Spleen (tissue), 11 donors: ENCODE measurements at regions not wholly inside any gene's neighbourhood (a gene's known extent, or its start where the extent isn't known, plus 50 kb on each side); places are given as distances from the start of the nearest gene placed in this dataset.
"Not testable (repeated sequence)": the region's sequence is repeated elsewhere in the genome, so short reads cannot be mapped to it uniquely, and the experiment has no call there.

Experiments
- DNase-seq: peaks from one replicate; pipeline ENCODE4 v3.0.0-alpha.2; 2020
- H3K27ac ChIP-seq, 8 donors: fragments of 200-600 bp; sonication (generic) in 7 of 8; 1 replicate in 4 of 8; 2 replicates in 4 of 8; pipeline versions ENCODE4 v1.5.0 to v1.8.0; 2016 to 2021; ENCODE audit warnings: inconsistent platforms in 4 of 8, mild to moderate bottlenecking in 4 of 8, moderate library complexity in 1 of 8
- H3K27me3 ChIP-seq, 7 donors: fragments of 200-600 bp; sonication (generic) in 6 of 7; replicated peaks in 1 of 7; 1 replicate in 4 of 7; 2 replicates in 3 of 7; pipeline versions ENCODE4 v1.5.0 to v1.8.0; 2016 to 2021; ENCODE audit warnings: inconsistent platforms in 3 of 7, mild to moderate bottlenecking in 1 of 7
- H3K36me3 ChIP-seq, 6 donors: fragments of 200-600 bp; sonication (generic) in 5 of 6; 1 replicate in 4 of 6; 2 replicates in 2 of 6; pipeline versions ENCODE4 v1.5.0 to v1.8.0; 2016 to 2021; ENCODE audit warnings: inconsistent platforms in 2 of 6
- H3K4me1 ChIP-seq, 6 donors: fragments of 200-600 bp; sonication (generic) in 5 of 6; 1 replicate in 3 of 6; 2 replicates in 3 of 6; pipeline versions ENCODE4 v1.5.0 to v1.8.0; 2016 to 2021; ENCODE audit warnings: inconsistent platforms in 3 of 6
- H3K4me3 ChIP-seq, 8 donors: fragments of 200-600 bp; sonication (generic) in 7 of 8; 1 replicate in 4 of 8; 2 replicates in 4 of 8; pipeline versions ENCODE4 v1.5.0 to v1.8.0; 2016 to 2021; ENCODE audit warnings: inconsistent platforms in 4 of 8, mild to moderate bottlenecking in 4 of 8, moderate library complexity in 2 of 8
- H3K9me3 ChIP-seq, 8 donors: fragments of 200-600 bp; sonication (generic) in 7 of 8; 1 replicate in 4 of 8; 2 replicates in 4 of 8; pipeline versions ENCODE4 v1.5.0 to v1.8.0; 2016 to 2021; ENCODE audit warnings: inconsistent platforms in 4 of 8
- POLR2A ChIP-seq, 3 donors: fragments of 450-650 bp; IDR thresholded peaks; one replicate each; pipeline ENCODE4 v1.5.1; 2017; ENCODE audit warnings: antibody characterized with exemption in 3 of 3, mild to moderate bottlenecking in 1 of 3
- POLR2AphosphoS5 ChIP-seq, 3 donors: sonication (generic); formaldehyde crosslinking; IDR thresholded peaks; one replicate each; pipeline ENCODE4 v1.5.1; 2017; ENCODE audit warnings: antibody characterized with exemption in 3 of 3
- WGBS, 5 donors: extraction: QIAGEN DNeasy Blood & Tissue Kit in 3 of 5; methylation state at CpG; one replicate each; pipeline versions ENCODE4 v1.1.5 to v1.1.7; 2013 to 2018; 5-methylcytosine and 5-hydroxymethylcytosine counted together
- intact Hi-C: fragments of 100-400 bp; cut with DNase I; formaldehyde crosslinking; loops from one replicate; pipeline ENCODE4 v1.15.0; 2023; ENCODE audit warnings: low total_unique reads
- TF ChIP-seq, protein P1 (sequence below), 11 experiments: fragments of 200-600 bp in 7 of 11; fragments of 450-650 bp in 4 of 11; sonication (generic) in 4 of 11; IDR thresholded peaks in 8 of 11; conservative IDR thresholded peaks in 3 of 11; 1 replicate in 7 of 11; 2 replicates in 4 of 11; pipeline versions ENCODE4 v1.4.0 to v1.8.0; 2016 to 2021; ENCODE audit warnings: antibody characterized with exemption in 11 of 11, inconsistent platforms in 4 of 11, mild to moderate bottlenecking in 1 of 11
- donor health status: healthy with polysubstance abuse.
- donor health status: DM: no; HTN: no; CAD: no; lungs with moderate emphysema.
- donor health status: DM: no; HTN: no; CAD: no.
- donor health status: Bipolar disorder and iron deficiency.
- donor health status: healthy.
- donor health status: DM: no; HTN: no; CAD: no.
- donor health status: DM: yes; HTN: yes; CAD: no.

DNA sequence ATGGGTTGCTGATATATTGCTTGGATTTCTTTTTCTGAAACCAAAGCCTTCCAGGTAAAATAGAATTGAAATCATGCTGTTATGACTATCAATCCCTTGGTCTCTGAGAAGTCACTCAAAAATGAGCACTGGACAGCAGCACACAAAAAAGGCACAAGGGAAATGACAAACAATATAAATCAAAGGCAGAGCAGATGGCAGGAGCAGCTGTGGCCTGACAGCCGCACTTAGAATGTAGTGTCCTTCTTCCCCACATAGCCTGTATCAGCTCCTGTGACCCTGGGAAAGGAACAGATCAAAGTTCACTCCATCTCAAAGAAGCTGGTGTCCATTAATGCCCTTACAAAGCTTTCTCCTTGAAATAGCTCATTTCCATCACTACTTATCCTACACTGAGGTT is 326.7 kb downstream of the SUCLG1 start:
- intact Hi-C loops, result no loop called here
- Histone ChIP-seq H3K36me3 (no peaks in the 10 kb centered on the region), H3K4me1 (no peaks in the 10 kb centered on the region), H3K27me3 (no peaks in the 10 kb centered on the region), H3K9me3 (peaks cover 0 to 3% (median 0%) of the 10 kb centered on the region in 8 donors), H3K27ac (no peak overlapping the region), H3K4me3 (no peak overlapping the region)
- WGBS, 5 donors, result 43 to 85% (median 56%) methylated on average over 1 of the region's 1 CpG
- DNase-seq, result no peak
- TF ChIP-seq, protein P1, sequence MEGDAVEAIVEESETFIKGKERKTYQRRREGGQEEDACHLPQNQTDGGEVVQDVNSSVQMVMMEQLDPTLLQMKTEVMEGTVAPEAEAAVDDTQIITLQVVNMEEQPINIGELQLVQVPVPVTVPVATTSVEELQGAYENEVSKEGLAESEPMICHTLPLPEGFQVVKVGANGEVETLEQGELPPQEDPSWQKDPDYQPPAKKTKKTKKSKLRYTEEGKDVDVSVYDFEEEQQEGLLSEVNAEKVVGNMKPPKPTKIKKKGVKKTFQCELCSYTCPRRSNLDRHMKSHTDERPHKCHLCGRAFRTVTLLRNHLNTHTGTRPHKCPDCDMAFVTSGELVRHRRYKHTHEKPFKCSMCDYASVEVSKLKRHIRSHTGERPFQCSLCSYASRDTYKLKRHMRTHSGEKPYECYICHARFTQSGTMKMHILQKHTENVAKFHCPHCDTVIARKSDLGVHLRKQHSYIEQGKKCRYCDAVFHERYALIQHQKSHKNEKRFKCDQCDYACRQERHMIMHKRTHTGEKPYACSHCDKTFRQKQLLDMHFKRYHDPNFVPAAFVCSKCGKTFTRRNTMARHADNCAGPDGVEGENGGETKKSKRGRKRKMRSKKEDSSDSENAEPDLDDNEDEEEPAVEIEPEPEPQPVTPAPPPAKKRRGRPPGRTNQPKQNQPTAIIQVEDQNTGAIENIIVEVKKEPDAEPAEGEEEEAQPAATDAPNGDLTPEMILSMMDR (IDR thresholded peaks at IDR 0.05 in 8 of 11, conservative IDR thresholded peaks at IDR 0.05 in 3 of 11), result no peak
- TF ChIP-seq POLR2AphosphoS5 (IDR thresholded peaks at IDR 0.05) (no peak), POLR2A (IDR thresholded peaks at IDR 0.05) (no peak)

DNA sequence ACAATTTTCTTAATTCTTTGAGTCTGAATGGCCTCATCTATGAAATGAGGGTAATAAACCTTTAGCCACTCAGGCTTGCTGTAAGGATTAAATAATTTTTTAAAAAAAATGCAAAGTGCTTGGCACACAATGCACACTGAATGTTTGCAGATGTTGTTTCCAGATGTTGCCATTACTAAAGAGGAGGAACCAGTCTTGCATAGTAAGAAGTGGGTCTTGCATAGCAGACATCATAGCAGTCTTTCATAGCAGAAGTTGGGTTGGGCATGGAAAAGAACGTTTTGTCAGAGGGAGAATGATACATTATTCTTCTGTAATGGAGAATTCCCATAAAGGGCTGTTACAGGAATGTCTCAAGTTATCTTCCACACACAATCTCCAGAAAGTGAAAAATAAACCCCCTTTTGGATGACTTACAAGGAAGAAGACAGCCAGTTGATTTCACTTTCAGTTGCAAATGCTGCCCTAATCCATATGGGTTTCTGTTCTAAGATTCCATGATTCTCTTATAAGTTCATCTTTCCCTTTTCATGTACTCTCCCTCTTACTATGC is 327.7 kb downstream of the SUCLG1 start:
- H3K27ac ChIP-seq, result no peak overlapping the region
- DNase-seq, result no peak
- TF ChIP-seq POLR2AphosphoS5 (IDR thresholded peaks at IDR 0.05), result no peak
- TF ChIP-seq POLR2A (IDR thresholded peaks at IDR 0.05), result no peak
- TF ChIP-seq, protein P1 (IDR thresholded peaks at IDR 0.05 in 8 of 11, conservative IDR thresholded peaks at IDR 0.05 in 3 of 11), result no peak
- no peak overlapping the region for H3K4me3 ChIP-seq
- intact Hi-C loops, result no loop called here
- H3K27me3 ChIP-seq, result no peaks in the 10 kb centered on the region
- no peaks in the 10 kb centered on the region for H3K4me1 ChIP-seq
- WGBS, 5 donors, result 25 to 77% (median 51%) methylated on average over 1 of the region's 1 CpG
- H3K36me3 ChIP-seq, result no peaks in the 10 kb centered on the region
- H3K9me3 ChIP-seq, result peaks cover 0 to 3% (median 0%) of the 10 kb centered on the region in 8 donors

DNA sequence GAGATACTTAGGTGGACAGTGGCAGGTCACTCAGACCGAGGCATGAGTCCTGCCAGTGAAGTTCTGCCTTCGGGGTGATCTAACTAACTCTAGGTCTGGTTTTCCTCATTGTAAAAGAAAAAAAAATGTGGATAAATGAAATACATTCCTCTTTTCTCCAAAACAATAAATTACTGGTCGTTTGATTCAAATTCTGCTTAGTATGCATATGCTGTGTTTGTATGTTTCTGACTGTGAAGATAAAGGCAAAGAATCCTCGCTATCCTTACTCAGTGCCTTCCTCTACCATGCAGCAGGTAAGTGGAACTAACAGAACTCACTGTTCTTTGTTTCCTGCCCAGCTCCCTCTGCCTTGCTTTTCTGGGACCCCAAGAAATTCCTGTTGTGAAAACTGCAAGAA is 330.1 kb downstream of the SUCLG1 start:
- Histone ChIP-seq H3K4me3 (no peak overlapping the region), H3K9me3 (peaks cover 0 to 3% (median 0%) of the 10 kb centered on the region in 8 donors), H3K27ac (no peak overlapping the region), H3K4me1 (no peaks in the 10 kb centered on the region), H3K36me3 (no peaks in the 10 kb centered on the region), H3K27me3 (no peaks in the 10 kb centered on the region)
- 63 to 85% (median 70%) methylated on average over 4 of the region's 4 CpGs for WGBS, 5 donors
- TF ChIP-seq POLR2AphosphoS5 (IDR thresholded peaks at IDR 0.05) (no peak), POLR2A (IDR thresholded peaks at IDR 0.05) (no peak)
- TF ChIP-seq, protein P1 (IDR thresholded peaks at IDR 0.05 in 8 of 11, conservative IDR thresholded peaks at IDR 0.05 in 3 of 11), result no peak
- intact Hi-C loops, result no loop called here
- DNase-seq, result no peak

DNA sequence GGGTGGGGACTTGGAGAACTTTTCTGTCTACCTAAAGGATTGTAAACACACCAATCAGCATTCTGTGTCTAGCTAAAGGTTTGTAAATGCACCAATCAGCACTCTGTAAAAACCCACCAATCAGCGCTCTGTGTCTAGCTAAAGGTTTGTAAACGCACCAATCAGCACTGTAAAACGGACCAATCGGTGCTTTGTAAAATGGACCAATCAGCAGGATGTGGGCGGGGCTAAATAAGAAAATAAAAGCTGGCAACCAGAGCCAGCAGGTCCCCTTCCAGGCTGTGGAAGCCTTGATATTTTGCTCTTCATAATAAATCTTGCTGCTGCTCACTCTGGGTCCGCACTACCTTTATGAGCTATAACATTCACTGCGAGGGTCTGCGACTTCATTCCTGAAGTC is 331.3 kb downstream of the SUCLG1 start:
- H3K27me3 ChIP-seq, DNase-seq, H3K4me1 ChIP-seq, H3K27ac ChIP-seq, H3K36me3 ChIP-seq, intact Hi-C loops, H3K4me3 ChIP-seq, H3K9me3 ChIP-seq: not testable (repeated sequence)
- WGBS, 5 donors, result 88 to 96% (median 90%) methylated on average over 8 of the region's 8 CpGs

DNA sequence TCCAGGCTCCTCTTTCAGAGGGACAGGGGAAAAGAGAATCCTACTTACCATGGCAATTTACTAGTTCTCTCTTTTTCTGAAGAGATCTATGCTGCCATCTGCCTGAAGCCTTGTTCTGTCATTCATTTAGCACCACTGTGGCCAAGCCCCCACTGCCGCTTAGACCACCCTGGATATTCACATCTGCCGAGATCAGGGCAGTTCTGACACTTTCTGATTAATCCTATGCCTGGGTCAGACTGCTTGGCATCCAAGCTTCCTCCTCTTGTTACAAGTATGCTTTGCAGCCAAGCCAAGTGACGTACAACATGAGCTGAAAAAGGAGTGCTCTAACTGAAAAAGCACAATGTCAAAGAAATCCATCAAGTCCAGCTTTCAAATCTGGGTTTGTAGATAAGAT is 332.6 kb downstream of the SUCLG1 start:
- Histone ChIP-seq H3K4me3 (no peak overlapping the region), H3K36me3 (no peaks in the 10 kb centered on the region), H3K9me3 (peaks cover 0 to 3% (median 0%) of the 10 kb centered on the region in 8 donors), H3K27ac (no peak overlapping the region), H3K27me3 (no peaks in the 10 kb centered on the region), H3K4me1 (no peaks in the 10 kb centered on the region)
- TF ChIP-seq, protein P1 (IDR thresholded peaks at IDR 0.05 in 8 of 11, conservative IDR thresholded peaks at IDR 0.05 in 3 of 11), result no peak
- TF ChIP-seq POLR2AphosphoS5 (IDR thresholded peaks at IDR 0.05) (no peak), POLR2A (IDR thresholded peaks at IDR 0.05) (no peak)
- DNase-seq, result no peak
- intact Hi-C loops, result no loop called here
- 40 to 60% (median 50%) methylated on average over 3 of the region's 3 CpGs for WGBS, 5 donors
